Stimulated activated CD4-positive, alpha-beta T cell treated with anti-CD3 and anti-CD28 coated beads, Interleukin-15, amount 100 ng/mL, for 1 hour (primary cell): ENCODE measurements at regions not wholly inside any gene's neighbourhood (a gene's known extent, or its start where the extent isn't known, plus 50 kb on each side); places are given as distances from the start of the nearest gene placed in this dataset.

Experiments
- DNase-seq, 2 donors: peaks; one replicate each; pipeline ENCODE4 v3.0.0-alpha.2; 2020; ENCODE audit warnings: low read depth in 1 of 2, low spot score in 1 of 2

- DNase-seq = no peak
Measured at GRCh38 chr15:66900586-66901310, 164.7 kb upstream of the SMAD3 start.

GRCh38 chr15:66901336-66902100, 163.9 kb upstream of the SMAD3 start:
- no peak for DNase-seq

GRCh38 chr15:66905185-66905584, 160.2 kb upstream of the SMAD3 start:
- DNase-seq = no peak

- DNase-seq = no peak
Measured at GRCh38 chr15:66905954-66906353, 159.4 kb upstream of the SMAD3 start.

- DNase-seq = no peak
Measured at GRCh38 chr15:66906668-66907614, 158.5 kb upstream of the SMAD3 start.

- no peak for DNase-seq
Measured at GRCh38 chr15:66907826-66908743, 157.3 kb upstream of the SMAD3 start.

GRCh38 chr15:66908744-66909095, 156.7 kb upstream of the SMAD3 start:
- no peak for DNase-seq

- no peak for DNase-seq
Measured at GRCh38 chr15:66909381-66909890, 156.0 kb upstream of the SMAD3 start.

GRCh38 chr15:66911131-66911700, 154.2 kb upstream of the SMAD3 start:
- no peak for DNase-seq

GRCh38 chr15:66912001-66912400, 153.4 kb upstream of the SMAD3 start:
- no peak for DNase-seq

GRCh38 chr15:66912441-66912840, 153.0 kb upstream of the SMAD3 start:
- no peak for DNase-seq

GRCh38 chr15:66917904-66918448, 147.4 kb upstream of the SMAD3 start:
- no peak for DNase-seq

GRCh38 chr15:66919421-66919820, 146.0 kb upstream of the SMAD3 start:
- no peak for DNase-seq

- DNase-seq = no peak
Measured at GRCh38 chr15:66921319-66921915, 144.0 kb upstream of the SMAD3 start.

GRCh38 chr15:66922608-66923007, 142.8 kb upstream of the SMAD3 start:
- no peak for DNase-seq

GRCh38 chr15:66923438-66923881, 141.9 kb upstream of the SMAD3 start:
- DNase-seq = no peak

- no peak for DNase-seq
Measured at GRCh38 chr15:66924889-66925288, 140.5 kb upstream of the SMAD3 start.

GRCh38 chr15:66925721-66926120, 139.7 kb upstream of the SMAD3 start:
- DNase-seq = no peak
